Nephron (organoid): ENCODE measurements at regions not wholly inside any gene's neighbourhood (a gene's known extent, or its start where the extent isn't known, plus 50 kb on each side); places are given as distances from the start of the nearest gene placed in this dataset.
A peak's percentile ranks its signal among the peaks of the same experiment; 100 is the strongest.
"Not testable (repeated sequence)": the region's sequence is repeated elsewhere in the genome, so short reads cannot be mapped to it uniquely, and the experiment has no call there.

Experiments used
- H3K27ac Mint-ChIP-seq, 3 experiments: 2 replicates each; pipeline ENCODE4 v1.8.0; 2020; ENCODE audit warnings: mixed read lengths in 3 of 3, mild to moderate bottlenecking in 2 of 3, moderate library complexity in 1 of 3
- H3K27me3 Mint-ChIP-seq: 2 replicates; pipeline ENCODE4 v1.8.0; 2021; ENCODE audit warnings: low read depth, mild to moderate bottlenecking, moderate library complexity, mixed read lengths
- H3K36me3 Mint-ChIP-seq: 2 replicates; pipeline ENCODE4 v1.8.0; 2020; ENCODE audit warnings: low read depth, mixed read lengths
- H3K4me1 Mint-ChIP-seq: 2 replicates; pipeline ENCODE4 v1.8.0; 2020; ENCODE audit warnings: mixed read lengths
- H3K4me3 Mint-ChIP-seq, 3 experiments: 2 replicates each; pipeline ENCODE4 v1.8.0; 2020; ENCODE audit warnings: mild to moderate bottlenecking in 3 of 3, mixed read lengths in 3 of 3, moderate library complexity in 2 of 3
- H3K9me3 Mint-ChIP-seq: 2 replicates; pipeline ENCODE4 v1.8.0; 2020; ENCODE audit warnings: mixed read lengths
- TF ChIP-seq, protein P1 (sequence below), 3 experiments: fragments of 200-600 bp; sonication (generic); IDR thresholded peaks; one replicate each; pipeline ENCODE4 v1.5.0; 2021; ENCODE audit warnings: antibody characterized with exemption in 3 of 3; ENCODE audit not compliant: unreplicated experiment in 3 of 3

DNA sequence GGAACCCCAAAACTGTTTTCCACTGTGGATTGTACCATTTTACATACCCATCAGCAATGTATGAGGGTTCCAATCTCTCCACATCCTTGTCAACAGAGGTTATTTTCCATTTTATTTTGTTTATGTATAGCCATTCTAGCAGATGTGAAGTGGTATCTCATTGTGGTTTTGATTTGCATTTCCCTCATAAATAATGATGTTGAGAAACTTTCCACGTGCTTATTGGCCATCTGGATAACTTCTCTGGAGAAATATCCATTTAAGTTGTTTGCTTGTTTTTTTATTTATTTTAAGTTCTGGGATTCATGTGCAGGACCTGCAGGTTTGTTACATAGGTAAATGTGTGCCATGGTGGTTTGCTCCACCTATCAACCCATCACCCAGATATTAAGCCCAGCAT, 280.2 kb upstream of the USP25 start:
- H3K27me3 Mint-ChIP-seq: no peaks in the 10 kb centered on the region
- H3K27ac Mint-ChIP-seq: no peak overlapping the region
- TF ChIP-seq, protein P1, sequence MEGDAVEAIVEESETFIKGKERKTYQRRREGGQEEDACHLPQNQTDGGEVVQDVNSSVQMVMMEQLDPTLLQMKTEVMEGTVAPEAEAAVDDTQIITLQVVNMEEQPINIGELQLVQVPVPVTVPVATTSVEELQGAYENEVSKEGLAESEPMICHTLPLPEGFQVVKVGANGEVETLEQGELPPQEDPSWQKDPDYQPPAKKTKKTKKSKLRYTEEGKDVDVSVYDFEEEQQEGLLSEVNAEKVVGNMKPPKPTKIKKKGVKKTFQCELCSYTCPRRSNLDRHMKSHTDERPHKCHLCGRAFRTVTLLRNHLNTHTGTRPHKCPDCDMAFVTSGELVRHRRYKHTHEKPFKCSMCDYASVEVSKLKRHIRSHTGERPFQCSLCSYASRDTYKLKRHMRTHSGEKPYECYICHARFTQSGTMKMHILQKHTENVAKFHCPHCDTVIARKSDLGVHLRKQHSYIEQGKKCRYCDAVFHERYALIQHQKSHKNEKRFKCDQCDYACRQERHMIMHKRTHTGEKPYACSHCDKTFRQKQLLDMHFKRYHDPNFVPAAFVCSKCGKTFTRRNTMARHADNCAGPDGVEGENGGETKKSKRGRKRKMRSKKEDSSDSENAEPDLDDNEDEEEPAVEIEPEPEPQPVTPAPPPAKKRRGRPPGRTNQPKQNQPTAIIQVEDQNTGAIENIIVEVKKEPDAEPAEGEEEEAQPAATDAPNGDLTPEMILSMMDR (IDR thresholded peaks at IDR 0.05; ENCODE audit: unreplicated experiment in 3 of 3): no peak
- peaks cover 39% of the 10 kb centered on the region for H3K9me3 Mint-ChIP-seq
- H3K4me3 Mint-ChIP-seq: no peak overlapping the region
- peaks cover 8% of the 10 kb centered on the region for H3K4me1 Mint-ChIP-seq
- H3K36me3 Mint-ChIP-seq: peaks cover 12% of the 10 kb centered on the region

DNA sequence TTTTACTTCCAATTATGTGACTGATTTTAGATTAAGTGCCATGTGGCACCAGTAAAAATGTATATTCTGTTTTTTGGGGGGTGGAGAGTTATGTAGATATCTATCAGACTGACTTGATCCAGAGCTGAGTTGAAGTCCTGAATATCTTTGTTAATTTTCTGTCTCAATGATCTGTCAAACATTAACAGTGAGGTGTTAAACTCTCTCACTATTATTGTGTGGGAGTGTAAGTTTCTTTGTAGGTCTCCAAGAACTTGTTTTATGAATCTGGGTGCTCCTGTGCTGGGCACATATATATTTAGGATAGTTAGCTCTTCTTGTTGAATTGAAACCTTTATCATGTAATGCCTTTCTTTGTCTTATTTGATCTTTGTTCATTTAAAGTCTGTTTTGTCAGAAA, 276.5 kb upstream of the USP25 start:
- Mint-ChIP-seq H3K27ac (peak overlapping the region; percentile 8 to 84 (median 12)), H3K4me1 (no peaks in the 10 kb centered on the region), H3K36me3 (peaks cover 5% of the 10 kb centered on the region), H3K27me3 (no peaks in the 10 kb centered on the region), H3K4me3 (no peak overlapping the region), H3K9me3 (peaks cover 30% of the 10 kb centered on the region)
- TF ChIP-seq, protein P1 (IDR thresholded peaks at IDR 0.05; ENCODE audit: unreplicated experiment in 3 of 3): no peak

DNA sequence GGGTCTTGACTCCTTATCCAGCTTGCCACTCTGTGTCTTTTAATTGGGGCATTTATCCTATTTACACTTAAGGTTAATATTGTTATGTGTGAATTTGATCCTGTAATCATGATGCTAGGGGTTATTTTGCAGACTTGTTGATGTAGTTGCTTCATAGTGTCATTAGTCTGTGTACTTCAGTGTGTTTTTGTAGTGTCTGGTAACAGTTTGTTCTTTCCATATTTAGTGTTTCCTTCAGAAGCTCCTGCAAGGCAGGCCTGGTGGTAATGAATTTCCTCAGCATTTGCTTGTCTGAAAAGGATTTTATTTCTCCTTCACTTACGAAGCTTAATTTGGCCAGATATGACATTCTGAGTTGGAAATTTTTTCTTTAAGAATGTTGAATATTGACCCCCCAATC, 276.0 kb upstream of the USP25 start:
- not testable (repeated sequence) for H3K4me3 Mint-ChIP-seq, H3K36me3 Mint-ChIP-seq, H3K27me3 Mint-ChIP-seq

DNA sequence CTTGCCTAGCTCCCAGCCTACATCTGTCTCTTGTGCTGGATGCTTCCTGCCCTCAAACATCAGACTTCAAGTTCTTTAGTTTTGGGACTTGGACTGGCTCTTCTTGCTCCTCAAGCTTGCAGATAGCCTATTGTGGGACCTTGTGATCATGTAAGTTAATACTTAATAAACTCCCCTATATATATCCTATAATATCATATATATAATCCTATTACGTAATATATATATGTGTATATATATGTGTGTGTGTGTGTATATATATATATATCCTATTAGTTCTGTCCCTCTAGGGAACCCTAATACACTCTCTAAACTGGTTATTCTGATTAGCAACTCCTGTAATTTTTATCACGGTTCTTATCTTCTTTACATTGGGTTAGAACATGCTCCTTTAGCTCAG, 274.9 kb upstream of the USP25 start:
- H3K27me3 Mint-ChIP-seq, H3K36me3 Mint-ChIP-seq, H3K4me1 Mint-ChIP-seq, H3K4me3 Mint-ChIP-seq: not testable (repeated sequence)
- Mint-ChIP-seq H3K9me3 (peaks cover 15% of the 10 kb centered on the region), H3K27ac (peak overlapping the region in 1 of 3 experiments; percentile 87)

More for the DNA sequence above, 276.0 kb upstream of the USP25 start:
- H3K4me1 Mint-ChIP-seq: not testable (repeated sequence)
- Mint-ChIP-seq H3K27ac (peak overlapping the region; percentile 8 to 84 (median 12)), H3K9me3 (peaks cover 27% of the 10 kb centered on the region)

DNA sequence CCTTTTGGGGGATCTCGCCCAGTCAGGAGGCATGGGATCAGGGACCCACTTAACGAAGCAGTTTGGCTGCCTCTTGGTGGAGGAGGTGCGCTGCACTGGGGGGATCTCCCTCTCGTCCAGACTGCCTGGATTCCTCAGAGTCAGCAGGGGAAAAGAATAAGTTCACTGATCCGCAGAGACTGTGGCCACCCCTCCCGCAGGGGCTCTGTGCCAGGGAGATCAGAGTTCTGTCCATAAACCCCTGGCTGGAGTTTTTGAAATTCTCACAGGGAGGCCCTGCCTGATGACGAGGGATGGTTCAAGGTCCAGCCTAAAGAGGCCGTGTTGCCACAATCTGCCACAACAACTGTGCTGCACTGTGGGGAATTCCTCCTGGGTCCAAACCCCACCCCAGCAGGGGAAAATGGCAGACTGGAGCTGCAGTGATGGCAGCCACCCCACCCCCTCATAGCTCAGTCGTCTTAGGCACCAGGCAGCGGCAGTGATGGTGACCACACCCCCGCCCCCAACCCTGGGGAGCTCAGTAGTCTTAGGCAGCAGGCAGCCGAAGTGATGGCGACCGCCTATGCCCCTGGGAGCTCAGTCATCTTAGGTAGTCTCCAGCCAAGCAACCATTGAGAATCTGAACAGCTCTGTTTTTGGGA, 273.8 kb upstream of the USP25 start:
- Mint-ChIP-seq H3K27ac (peak overlapping the region; percentile 34 to 87 (median 75)), H3K4me3 (no peak overlapping the region), H3K27me3 (no peaks in the 10 kb centered on the region), H3K36me3 (peaks cover 5% of the 10 kb centered on the region), H3K4me1 (no peaks in the 10 kb centered on the region), H3K9me3 (peaks cover 12% of the 10 kb centered on the region)
- TF ChIP-seq, protein P1 (IDR thresholded peaks at IDR 0.05; ENCODE audit: unreplicated experiment in 3 of 3): no peak

DNA sequence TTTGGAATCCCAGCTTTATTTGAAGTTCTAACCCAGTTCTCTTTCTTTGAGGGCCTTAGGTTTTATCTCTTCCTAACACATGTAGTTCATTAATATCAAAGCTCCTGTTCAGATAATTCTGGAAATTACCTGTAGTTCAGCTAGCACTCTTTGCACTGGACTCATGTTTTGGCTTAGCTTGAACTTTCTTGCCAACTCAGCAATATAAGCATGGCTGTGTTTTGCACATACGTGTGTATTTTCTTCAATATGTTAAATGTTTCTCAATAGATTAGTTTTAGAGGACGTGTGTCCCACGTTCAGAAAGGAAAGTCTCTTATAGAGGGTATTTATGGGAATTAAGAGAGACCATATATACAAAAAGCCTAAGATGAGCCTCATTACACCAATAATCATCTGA, 271.8 kb upstream of the USP25 start:
- no peaks in the 10 kb centered on the region for H3K9me3 Mint-ChIP-seq
- no peak overlapping the region for H3K4me3 Mint-ChIP-seq
- no peaks in the 10 kb centered on the region for H3K36me3 Mint-ChIP-seq
- TF ChIP-seq, protein P1 (IDR thresholded peaks at IDR 0.05; ENCODE audit: unreplicated experiment in 3 of 3): no peak
- no peaks in the 10 kb centered on the region for H3K27me3 Mint-ChIP-seq
- H3K27ac Mint-ChIP-seq: peak overlapping the region in 1 of 3 experiments; percentile 32
- no peaks in the 10 kb centered on the region for H3K4me1 Mint-ChIP-seq

DNA sequence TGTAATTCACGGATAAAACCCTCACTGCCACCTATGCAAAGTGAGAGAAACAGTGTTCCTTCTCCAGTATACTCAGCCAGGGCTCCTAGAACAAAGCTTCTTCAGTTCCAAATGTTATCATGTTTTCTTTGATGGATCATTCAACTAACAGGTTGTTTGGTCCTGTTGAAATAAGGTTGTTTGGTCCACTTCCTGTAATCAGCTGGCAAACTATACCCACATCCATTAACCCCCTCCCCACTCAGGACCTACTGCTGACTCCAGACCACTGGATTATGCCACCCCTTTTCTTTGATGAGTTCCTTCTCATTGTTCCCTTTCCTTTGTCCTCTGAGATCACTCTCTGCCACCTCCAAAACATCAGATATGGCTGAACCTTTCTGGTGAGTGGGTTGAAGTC, 267.7 kb upstream of the USP25 start:
- Mint-ChIP-seq H3K27ac (no peak overlapping the region), H3K9me3 (no peaks in the 10 kb centered on the region), H3K27me3 (no peaks in the 10 kb centered on the region), H3K4me1 (no peaks in the 10 kb centered on the region), H3K36me3 (no peaks in the 10 kb centered on the region), H3K4me3 (no peak overlapping the region)
- TF ChIP-seq, protein P1 (IDR thresholded peaks at IDR 0.05; ENCODE audit: unreplicated experiment in 3 of 3): no peak
